ENCODE measurements at regions not wholly inside any gene's neighbourhood (a gene's known extent, or its start where the extent isn't known, plus 50 kb on each side); places are given as distances from the start of the nearest gene placed in this dataset.

GRCh38 chr1:219676012-219676765 lies 63.3 kb upstream of the ZC3H11B start:
- Histone ChIP-seq H3K4me3 (no peak overlapping the region), H3K9me3 (no peaks in the 10 kb centered on the region), H3K4me1 (peaks cover 0 to 7% (median under 1%) of the 10 kb centered on the region in 4 donors), H3K27ac (replicated peaks in 1 of 4) (no peak overlapping the region), H3K36me3 (no peaks in the 10 kb centered on the region), H3K27me3 (no peaks in the 10 kb centered on the region)
- intact Hi-C loops (cut with DNase I), result no loop called here
- no peak for DNase-seq (ENCODE audit: extremely low spot score)
- TF ChIP-seq POLR2A (IDR thresholded peaks at IDR 0.05; ENCODE audit: low read depth) (no peak), EP300 (IDR thresholded peaks at IDR 0.05) (no peak), POLR2AphosphoS5 (IDR thresholded peaks at IDR 0.05) (no peak), CTCF (IDR thresholded peaks at IDR 0.05) (no peak)
- WGBS, result 82% methylated on average over 8 of the region's 8 CpGs

- no peak for TF ChIP-seq POLR2A (IDR thresholded peaks at IDR 0.05; ENCODE audit: low read depth)
- no peak for TF ChIP-seq CTCF (IDR thresholded peaks at IDR 0.05)
- TF ChIP-seq EP300 (IDR thresholded peaks at IDR 0.05), result no peak
- no peak for TF ChIP-seq POLR2AphosphoS5 (IDR thresholded peaks at IDR 0.05)
- H3K36me3 ChIP-seq, result no peaks in the 10 kb centered on the region
- intact Hi-C loops (cut with DNase I), result no loop called here
Observed at GRCh38 chr1:219670426-219671149, 57.7 kb upstream of the ZC3H11B start.

GRCh38 chr1:219669556-219669955 lies 56.7 kb upstream of the ZC3H11B start:
- 69% methylated on average over 3 of the region's 3 CpGs for WGBS
- Histone ChIP-seq H3K36me3 (no peaks in the 10 kb centered on the region), H3K4me1 (peaks cover 0 to 19% (median 6%) of the 10 kb centered on the region in 4 donors), H3K27ac (replicated peaks in 1 of 4) (no peak overlapping the region), H3K4me3 (no peak overlapping the region), H3K27me3 (no peaks in the 10 kb centered on the region), H3K9me3 (no peaks in the 10 kb centered on the region)
- intact Hi-C loops (cut with DNase I), result no loop called here
- TF ChIP-seq EP300 (IDR thresholded peaks at IDR 0.05) (no peak), POLR2A (IDR thresholded peaks at IDR 0.05; ENCODE audit: low read depth) (no peak), CTCF (IDR thresholded peaks at IDR 0.05) (no peak), POLR2AphosphoS5 (IDR thresholded peaks at IDR 0.05) (no peak)
- DNase-seq (ENCODE audit: extremely low spot score), result no peak

More at GRCh38 chr1:219670426-219671149, 57.7 kb upstream of the ZC3H11B start:
- peaks cover 0 to 17% (median 6%) of the 10 kb centered on the region in 4 donors for H3K4me1 ChIP-seq
- no peaks in the 10 kb centered on the region for H3K9me3 ChIP-seq
- H3K27ac ChIP-seq (replicated peaks in 1 of 4), result no peak overlapping the region
- H3K4me3 ChIP-seq, result no peak overlapping the region
- 66% methylated on average over 7 of the region's 7 CpGs for WGBS
- H3K27me3 ChIP-seq, result no peaks in the 10 kb centered on the region
- no peak for DNase-seq (ENCODE audit: extremely low spot score)

GRCh38 chr1:219669042-219669441 lies 56.1 kb upstream of the ZC3H11B start:
- no peak for TF ChIP-seq CTCF (IDR thresholded peaks at IDR 0.05)
- TF ChIP-seq EP300 (IDR thresholded peaks at IDR 0.05), result no peak
- no peak for TF ChIP-seq POLR2AphosphoS5 (IDR thresholded peaks at IDR 0.05)
- no peak for TF ChIP-seq POLR2A (IDR thresholded peaks at IDR 0.05; ENCODE audit: low read depth)
- intact Hi-C loops (cut with DNase I), result no loop called here
- no peaks in the 10 kb centered on the region for H3K9me3 ChIP-seq
- peaks cover 0 to 19% (median 6%) of the 10 kb centered on the region in 4 donors for H3K4me1 ChIP-seq
- no peak for DNase-seq (ENCODE audit: extremely low spot score)
- H3K27me3 ChIP-seq, result no peaks in the 10 kb centered on the region
- no peaks in the 10 kb centered on the region for H3K36me3 ChIP-seq
- WGBS, result 50% methylated on average over 4 of the region's 4 CpGs
- no peak overlapping the region for H3K4me3 ChIP-seq
- H3K27ac ChIP-seq (replicated peaks in 1 of 4), result no peak overlapping the region

Measured in esophagus muscularis mucosa (tissue), 4 donors.